WTC11 (cell line): ENCODE measurements at regions not wholly inside any gene's neighbourhood (a gene's known extent, or its start where the extent isn't known, plus 50 kb on each side); places are given as distances from the start of the nearest gene placed in this dataset.

Experiments used
- ATAC-seq: fragments of 200-7000 bp; cut with Tn5 transposase; 2 replicates; pipeline ENCODE4 v1.10.0; 2021; ENCODE audit warnings: mild to moderate bottlenecking, moderate library complexity
- CTCF ChIA-PET: fragments of 300-600 bp; sonication (Branson Sonifier 250); formaldehyde crosslinking; loops from one replicate; lab custom pipeline; 2021; ENCODE audit warnings: antibody characterized with exemption; lab: Charles Lee
- POLR2A ChIA-PET: fragments of 350-600 bp; sonication (Branson Sonifier 250); formaldehyde crosslinking; loops from one replicate; lab custom pipeline; 2021; ENCODE audit warnings: antibody characterized with exemption; lab: Charles Lee
- DNase-seq: peaks from one replicate; pipeline ENCODE4 v3.0.0; 2021; ENCODE audit warnings: low spot score
- H3K27ac Mint-ChIP-seq: 2 replicates; pipeline ENCODE4 v1.8.0; 2021; ENCODE audit warnings: mixed read lengths
- H3K27me3 Mint-ChIP-seq: 2 replicates; pipeline ENCODE4 v1.8.0; 2021; ENCODE audit warnings: low read depth, mild to moderate bottlenecking, moderate library complexity, mixed read lengths
- H3K36me3 Mint-ChIP-seq: 2 replicates; pipeline ENCODE4 v1.8.0; 2021; ENCODE audit warnings: mixed read lengths
- H3K4me1 Mint-ChIP-seq: 2 replicates; pipeline ENCODE4 v1.8.0; 2022; ENCODE audit warnings: mixed read lengths
- H3K4me3 Mint-ChIP-seq: 2 replicates; pipeline ENCODE4 v1.8.0; 2021; ENCODE audit warnings: mild to moderate bottlenecking, moderate library complexity, mixed read lengths
- H3K9me3 Mint-ChIP-seq: 2 replicates; pipeline ENCODE4 v1.8.0; 2021; ENCODE audit warnings: mixed read lengths
- ATF1 ChIP-seq: sonication (generic); formaldehyde crosslinking; IDR thresholded peaks from 2 replicates; pipeline ENCODE4 v1.8.1; 2023; ENCODE audit warnings: mild to moderate bottlenecking, moderate library complexity, missing genetic modification reagents
- OVOL2 ChIP-seq: fragments of 250-450 bp; sonication (Bioruptor Pico); IDR thresholded peaks from 2 replicates; pipeline ENCODE4 v1.9.0; 2021; ENCODE audit warnings: mild to moderate bottlenecking, borderline replicate concordance
- TCF7 ChIP-seq: sonication (generic); formaldehyde crosslinking; IDR thresholded peaks from 2 replicates; pipeline ENCODE4 v1.8.0; 2022; ENCODE audit warnings: mild to moderate bottlenecking, low read depth, missing genetic modification reagents, moderate library complexity
- TF ChIP-seq, protein P1 (sequence below): sonication (generic); formaldehyde crosslinking; IDR thresholded peaks from 2 replicates; pipeline ENCODE4 v1.8.0; 2023; ENCODE audit warnings: missing genetic modification reagents, mild to moderate bottlenecking, borderline replicate concordance
- TF ChIP-seq, protein P2 (sequence below): sonication (generic); formaldehyde crosslinking; IDR thresholded peaks from 2 replicates; pipeline ENCODE4 v1.8.1; 2023; ENCODE audit warnings: mild to moderate bottlenecking, missing genetic modification reagents
- TF ChIP-seq, protein P3 (sequence below): sonication (generic); formaldehyde crosslinking; IDR thresholded peaks from 2 replicates; pipeline ENCODE4 v1.8.0; 2022; ENCODE audit warnings: mild to moderate bottlenecking, missing genetic modification reagents
- TF ChIP-seq, protein P4 (sequence below): sonication (generic); formaldehyde crosslinking; IDR thresholded peaks from 2 replicates; pipeline ENCODE4 v1.8.0; 2023; ENCODE audit warnings: missing genetic modification reagents
- TF ChIP-seq, protein P5 (sequence below): fragments of 250-450 bp; sonication (Bioruptor Pico); IDR thresholded peaks from 2 replicates; pipeline ENCODE4 v1.9.0; 2021; ENCODE audit warnings: mild to moderate bottlenecking
- TF ChIP-seq, protein P6 (sequence below): sonication (generic); formaldehyde crosslinking; IDR thresholded peaks from 2 replicates; pipeline ENCODE4 v1.8.1; 2023; ENCODE audit warnings: mild to moderate bottlenecking, missing genetic modification reagents
- TF ChIP-seq, protein P7 (sequence below): sonication (generic); formaldehyde crosslinking; IDR thresholded peaks from 2 replicates; pipeline ENCODE4 v1.8.1; 2022; ENCODE audit warnings: missing genetic modification reagents, borderline replicate concordance

DNA sequence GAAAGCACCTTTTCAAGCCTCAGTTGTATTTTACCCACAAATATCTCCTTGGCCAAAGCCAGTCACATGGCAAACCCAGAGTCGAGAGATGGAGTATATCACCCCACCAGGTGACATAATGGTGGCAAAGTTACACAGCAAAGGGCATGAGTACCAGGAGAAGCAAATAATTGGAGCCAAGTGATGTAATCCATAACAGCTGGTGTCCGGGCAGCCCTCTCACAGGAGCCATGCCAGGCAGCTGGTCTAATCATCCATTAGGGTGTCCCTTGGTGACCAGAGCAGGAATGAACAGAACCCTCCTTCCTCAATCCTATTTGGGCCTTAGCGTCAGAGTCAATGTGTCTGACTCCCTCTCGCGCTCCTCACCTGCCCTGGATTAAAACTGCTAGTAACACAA lies 272.1 kb downstream of the LRFN2 start (continued):
- TF ChIP-seq, protein P1, sequence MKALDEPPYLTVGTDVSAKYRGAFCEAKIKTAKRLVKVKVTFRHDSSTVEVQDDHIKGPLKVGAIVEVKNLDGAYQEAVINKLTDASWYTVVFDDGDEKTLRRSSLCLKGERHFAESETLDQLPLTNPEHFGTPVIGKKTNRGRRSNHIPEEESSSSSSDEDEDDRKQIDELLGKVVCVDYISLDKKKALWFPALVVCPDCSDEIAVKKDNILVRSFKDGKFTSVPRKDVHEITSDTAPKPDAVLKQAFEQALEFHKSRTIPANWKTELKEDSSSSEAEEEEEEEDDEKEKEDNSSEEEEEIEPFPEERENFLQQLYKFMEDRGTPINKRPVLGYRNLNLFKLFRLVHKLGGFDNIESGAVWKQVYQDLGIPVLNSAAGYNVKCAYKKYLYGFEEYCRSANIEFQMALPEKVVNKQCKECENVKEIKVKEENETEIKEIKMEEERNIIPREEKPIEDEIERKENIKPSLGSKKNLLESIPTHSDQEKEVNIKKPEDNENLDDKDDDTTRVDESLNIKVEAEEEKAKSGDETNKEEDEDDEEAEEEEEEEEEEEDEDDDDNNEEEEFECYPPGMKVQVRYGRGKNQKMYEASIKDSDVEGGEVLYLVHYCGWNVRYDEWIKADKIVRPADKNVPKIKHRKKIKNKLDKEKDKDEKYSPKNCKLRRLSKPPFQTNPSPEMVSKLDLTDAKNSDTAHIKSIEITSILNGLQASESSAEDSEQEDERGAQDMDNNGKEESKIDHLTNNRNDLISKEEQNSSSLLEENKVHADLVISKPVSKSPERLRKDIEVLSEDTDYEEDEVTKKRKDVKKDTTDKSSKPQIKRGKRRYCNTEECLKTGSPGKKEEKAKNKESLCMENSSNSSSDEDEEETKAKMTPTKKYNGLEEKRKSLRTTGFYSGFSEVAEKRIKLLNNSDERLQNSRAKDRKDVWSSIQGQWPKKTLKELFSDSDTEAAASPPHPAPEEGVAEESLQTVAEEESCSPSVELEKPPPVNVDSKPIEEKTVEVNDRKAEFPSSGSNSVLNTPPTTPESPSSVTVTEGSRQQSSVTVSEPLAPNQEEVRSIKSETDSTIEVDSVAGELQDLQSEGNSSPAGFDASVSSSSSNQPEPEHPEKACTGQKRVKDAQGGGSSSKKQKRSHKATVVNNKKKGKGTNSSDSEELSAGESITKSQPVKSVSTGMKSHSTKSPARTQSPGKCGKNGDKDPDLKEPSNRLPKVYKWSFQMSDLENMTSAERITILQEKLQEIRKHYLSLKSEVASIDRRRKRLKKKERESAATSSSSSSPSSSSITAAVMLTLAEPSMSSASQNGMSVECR (CRISPR knock-in tag): no peak
- TF ChIP-seq, protein P2, sequence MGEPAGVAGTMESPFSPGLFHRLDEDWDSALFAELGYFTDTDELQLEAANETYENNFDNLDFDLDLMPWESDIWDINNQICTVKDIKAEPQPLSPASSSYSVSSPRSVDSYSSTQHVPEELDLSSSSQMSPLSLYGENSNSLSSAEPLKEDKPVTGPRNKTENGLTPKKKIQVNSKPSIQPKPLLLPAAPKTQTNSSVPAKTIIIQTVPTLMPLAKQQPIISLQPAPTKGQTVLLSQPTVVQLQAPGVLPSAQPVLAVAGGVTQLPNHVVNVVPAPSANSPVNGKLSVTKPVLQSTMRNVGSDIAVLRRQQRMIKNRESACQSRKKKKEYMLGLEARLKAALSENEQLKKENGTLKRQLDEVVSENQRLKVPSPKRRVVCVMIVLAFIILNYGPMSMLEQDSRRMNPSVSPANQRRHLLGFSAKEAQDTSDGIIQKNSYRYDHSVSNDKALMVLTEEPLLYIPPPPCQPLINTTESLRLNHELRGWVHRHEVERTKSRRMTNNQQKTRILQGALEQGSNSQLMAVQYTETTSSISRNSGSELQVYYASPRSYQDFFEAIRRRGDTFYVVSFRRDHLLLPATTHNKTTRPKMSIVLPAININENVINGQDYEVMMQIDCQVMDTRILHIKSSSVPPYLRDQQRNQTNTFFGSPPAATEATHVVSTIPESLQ (CRISPR knock-in tag): no peak
- no peak for TF ChIP-seq ATF1 (CRISPR knock-in tag)
- no peak for TF ChIP-seq OVOL2
- TF ChIP-seq, protein P3, sequence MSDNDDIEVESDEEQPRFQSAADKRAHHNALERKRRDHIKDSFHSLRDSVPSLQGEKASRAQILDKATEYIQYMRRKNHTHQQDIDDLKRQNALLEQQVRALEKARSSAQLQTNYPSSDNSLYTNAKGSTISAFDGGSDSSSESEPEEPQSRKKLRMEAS (CRISPR knock-in tag): no peak
- TF ChIP-seq, protein P4, sequence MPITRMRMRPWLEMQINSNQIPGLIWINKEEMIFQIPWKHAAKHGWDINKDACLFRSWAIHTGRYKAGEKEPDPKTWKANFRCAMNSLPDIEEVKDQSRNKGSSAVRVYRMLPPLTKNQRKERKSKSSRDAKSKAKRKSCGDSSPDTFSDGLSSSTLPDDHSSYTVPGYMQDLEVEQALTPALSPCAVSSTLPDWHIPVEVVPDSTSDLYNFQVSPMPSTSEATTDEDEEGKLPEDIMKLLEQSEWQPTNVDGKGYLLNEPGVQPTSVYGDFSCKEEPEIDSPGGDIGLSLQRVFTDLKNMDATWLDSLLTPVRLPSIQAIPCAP (CRISPR knock-in tag): no peak
- TF ChIP-seq, protein P5, sequence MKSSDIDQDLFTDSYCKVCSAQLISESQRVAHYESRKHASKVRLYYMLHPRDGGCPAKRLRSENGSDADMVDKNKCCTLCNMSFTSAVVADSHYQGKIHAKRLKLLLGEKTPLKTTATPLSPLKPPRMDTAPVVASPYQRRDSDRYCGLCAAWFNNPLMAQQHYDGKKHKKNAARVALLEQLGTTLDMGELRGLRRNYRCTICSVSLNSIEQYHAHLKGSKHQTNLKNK: no peak
- TF ChIP-seq, protein P6, sequence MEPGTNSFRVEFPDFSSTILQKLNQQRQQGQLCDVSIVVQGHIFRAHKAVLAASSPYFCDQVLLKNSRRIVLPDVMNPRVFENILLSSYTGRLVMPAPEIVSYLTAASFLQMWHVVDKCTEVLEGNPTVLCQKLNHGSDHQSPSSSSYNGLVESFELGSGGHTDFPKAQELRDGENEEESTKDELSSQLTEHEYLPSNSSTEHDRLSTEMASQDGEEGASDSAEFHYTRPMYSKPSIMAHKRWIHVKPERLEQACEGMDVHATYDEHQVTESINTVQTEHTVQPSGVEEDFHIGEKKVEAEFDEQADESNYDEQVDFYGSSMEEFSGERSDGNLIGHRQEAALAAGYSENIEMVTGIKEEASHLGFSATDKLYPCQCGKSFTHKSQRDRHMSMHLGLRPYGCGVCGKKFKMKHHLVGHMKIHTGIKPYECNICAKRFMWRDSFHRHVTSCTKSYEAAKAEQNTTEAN (CRISPR knock-in tag): no peak

DNA sequence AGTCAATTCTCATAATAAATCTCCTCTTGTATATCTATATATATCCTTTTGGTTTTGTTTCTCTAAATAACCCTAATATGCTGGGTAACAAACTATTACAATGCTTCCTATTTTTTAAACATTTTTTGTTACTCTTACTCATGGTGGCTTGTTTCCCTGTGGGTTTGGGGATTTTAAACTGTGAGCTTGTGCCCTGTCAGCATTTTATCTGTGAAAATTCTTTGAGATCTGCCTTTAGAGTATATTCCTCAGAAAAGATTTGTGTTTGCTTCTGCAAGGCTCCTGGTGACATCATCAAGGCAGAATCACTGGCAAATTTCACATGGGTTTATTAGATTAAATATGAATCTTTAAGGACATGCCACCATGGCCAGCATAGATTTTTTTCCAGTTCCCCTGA lies 273.6 kb downstream of the LRFN2 start:
- ATAC-seq: no peak
- ChIA-PET POLR2A (no interaction called here), CTCF (interaction anchor here (1.2 to 1.5 kb wide), 2 partner anchors 27 to 160 kb away, joined by 3 read pairs; no protein-coding TSS in a partner anchor)
- Mint-ChIP-seq H3K27ac (no peak overlapping the region), H3K27me3 (no peaks in the 10 kb centered on the region), H3K9me3 (peaks cover 2% of the 10 kb centered on the region), H3K4me3 (no peak overlapping the region), H3K36me3 (no peaks in the 10 kb centered on the region), H3K4me1 (peaks cover 6% of the 10 kb centered on the region)
- no peak for DNase-seq
- TF ChIP-seq, protein P7, sequence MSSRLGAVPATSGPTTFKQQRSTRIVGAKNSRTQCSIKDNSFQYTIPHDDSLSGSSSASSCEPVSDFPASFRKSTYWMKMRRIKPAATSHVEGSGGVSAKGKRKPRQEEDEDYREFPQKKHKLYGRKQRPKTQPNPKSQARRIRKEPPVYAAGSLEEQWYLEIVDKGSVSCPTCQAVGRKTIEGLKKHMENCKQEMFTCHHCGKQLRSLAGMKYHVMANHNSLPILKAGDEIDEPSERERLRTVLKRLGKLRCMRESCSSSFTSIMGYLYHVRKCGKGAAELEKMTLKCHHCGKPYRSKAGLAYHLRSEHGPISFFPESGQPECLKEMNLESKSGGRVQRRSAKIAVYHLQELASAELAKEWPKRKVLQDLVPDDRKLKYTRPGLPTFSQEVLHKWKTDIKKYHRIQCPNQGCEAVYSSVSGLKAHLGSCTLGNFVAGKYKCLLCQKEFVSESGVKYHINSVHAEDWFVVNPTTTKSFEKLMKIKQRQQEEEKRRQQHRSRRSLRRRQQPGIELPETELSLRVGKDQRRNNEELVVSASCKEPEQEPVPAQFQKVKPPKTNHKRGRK (CRISPR knock-in tag): no peak
- TF ChIP-seq TCF7 (CRISPR knock-in tag): no peak
- TF ChIP-seq, all 79 proteins: peak for 0
